Kidney (tissue), 13 donors: ENCODE measurements at regions not wholly inside any gene's neighbourhood (a gene's known extent, or its start where the extent isn't known, plus 50 kb on each side); places are given as distances from the start of the nearest gene placed in this dataset.

ENCODE experiments used
- DNase-seq, 5 donors: peaks; one replicate each; pipeline ENCODE4 v3.0.0-alpha.2; 2013 to 2020
- FAIRE-seq: peaks from 2 replicates; lab custom pipeline; 2012; peaks lifted over from hg19 to GRCh38; lab: Jason Lieb, UNC
- H3K27ac ChIP-seq, 2 donors: one replicate each; pipeline ENCODE4 v1.7.0; 2013; ENCODE audit warnings: low read depth in 2 of 2, low read length in 2 of 2, inconsistent platforms in 1 of 2
- H3K27me3 ChIP-seq: one replicate; pipeline ENCODE4 v1.7.1; 2013; ENCODE audit warnings: low read length, inconsistent platforms; ENCODE audit not compliant: control insufficient read depth, insufficient read depth
- H3K36me3 ChIP-seq, 3 donors: one replicate each; pipeline versions ENCODE4 v1.7.0 to v1.7.1; 2013; ENCODE audit warnings: low read length in 3 of 3, control low read depth in 1 of 3, inconsistent platforms in 1 of 3; ENCODE audit not compliant: insufficient read depth in 3 of 3, control insufficient read depth in 2 of 3
- H3K4me1 ChIP-seq, 3 donors: one replicate each; pipeline versions ENCODE4 v1.7.0 to v1.7.1; 2013; ENCODE audit warnings: low read length in 3 of 3, inconsistent platforms in 1 of 3, low read depth in 1 of 3; ENCODE audit not compliant: control insufficient read depth in 2 of 3, insufficient read depth in 2 of 3
- H3K4me3 ChIP-seq, 3 donors: one replicate each; pipeline versions ENCODE4 v1.7.0 to v1.8.1; 2013; ENCODE audit warnings: low read length in 3 of 3, control low read depth in 1 of 3, inconsistent platforms in 1 of 3
- H3K9ac ChIP-seq, 3 donors: one replicate each; pipeline versions ENCODE4 v1.7.0 to v1.7.1; 2013; ENCODE audit warnings: low read length in 3 of 3, control low read depth in 1 of 3, inconsistent platforms in 1 of 3
- H3K9me3 ChIP-seq, 3 donors: one replicate each; pipeline versions ENCODE4 v1.7.0 to v1.7.1; 2013; ENCODE audit warnings: low read length in 3 of 3, control low read depth in 1 of 3, inconsistent platforms in 1 of 3; ENCODE audit not compliant: control insufficient read depth in 2 of 3, insufficient read depth in 1 of 3
- intact Hi-C: fragments of 100-400 bp; cut with DNase I; formaldehyde crosslinking; loops from one replicate; pipeline ENCODE4 v1.11.1; 2022
- TF ChIP-seq, protein P1 (sequence below): IDR thresholded peaks from 3 replicates; pipeline ENCODE4 v1.5.1; 2012; ENCODE audit warnings: mild to moderate bottlenecking, moderate library complexity, borderline replicate concordance; ENCODE audit not compliant: insufficient read depth; ENCODE audit errors: extremely low read depth
- donor health status: control.
- donor health status: control.
- donor health status: control.
- donor health status: control.
- donor health status: control.
- donor health status: DM: yes; HTN: yes; CAD: no.
- donor health status: Normal renal cell carcinoma (clear cell type).

DNA sequence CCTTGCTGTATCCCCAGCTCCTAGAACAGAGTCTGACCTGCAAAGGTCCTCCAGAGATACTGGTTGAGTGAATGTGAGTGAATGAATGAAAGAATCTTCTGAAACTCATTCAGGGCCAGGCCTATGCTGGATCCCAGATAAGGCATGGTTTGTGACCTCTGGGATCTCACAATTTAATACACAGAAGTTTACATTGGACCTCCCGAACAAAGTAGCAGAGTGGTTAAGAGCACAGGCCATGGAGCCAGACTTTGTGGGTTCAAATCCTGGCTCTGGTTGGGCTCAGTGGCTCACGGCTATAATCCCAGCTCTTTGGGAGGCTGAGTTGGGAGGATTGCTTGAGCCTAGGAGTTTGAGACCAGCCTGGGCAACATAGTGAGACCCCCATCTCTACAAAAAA lies 50.8 kb upstream of the CTPS1 start:
- Histone ChIP-seq H3K36me3 (no peaks in the 10 kb centered on the region), H3K9ac (no peak overlapping the region), H3K9me3 (no peaks in the 10 kb centered on the region), H3K4me3 (no peak overlapping the region), H3K4me1 (peaks cover 0 to 4% (median 0%) of the 10 kb centered on the region in 3 donors), H3K27me3 (no peaks in the 10 kb centered on the region), H3K27ac (no peak overlapping the region)
- no peak for DNase-seq
- FAIRE-seq = no peak
- intact Hi-C loops = no loop called here
- TF ChIP-seq, protein P1, sequence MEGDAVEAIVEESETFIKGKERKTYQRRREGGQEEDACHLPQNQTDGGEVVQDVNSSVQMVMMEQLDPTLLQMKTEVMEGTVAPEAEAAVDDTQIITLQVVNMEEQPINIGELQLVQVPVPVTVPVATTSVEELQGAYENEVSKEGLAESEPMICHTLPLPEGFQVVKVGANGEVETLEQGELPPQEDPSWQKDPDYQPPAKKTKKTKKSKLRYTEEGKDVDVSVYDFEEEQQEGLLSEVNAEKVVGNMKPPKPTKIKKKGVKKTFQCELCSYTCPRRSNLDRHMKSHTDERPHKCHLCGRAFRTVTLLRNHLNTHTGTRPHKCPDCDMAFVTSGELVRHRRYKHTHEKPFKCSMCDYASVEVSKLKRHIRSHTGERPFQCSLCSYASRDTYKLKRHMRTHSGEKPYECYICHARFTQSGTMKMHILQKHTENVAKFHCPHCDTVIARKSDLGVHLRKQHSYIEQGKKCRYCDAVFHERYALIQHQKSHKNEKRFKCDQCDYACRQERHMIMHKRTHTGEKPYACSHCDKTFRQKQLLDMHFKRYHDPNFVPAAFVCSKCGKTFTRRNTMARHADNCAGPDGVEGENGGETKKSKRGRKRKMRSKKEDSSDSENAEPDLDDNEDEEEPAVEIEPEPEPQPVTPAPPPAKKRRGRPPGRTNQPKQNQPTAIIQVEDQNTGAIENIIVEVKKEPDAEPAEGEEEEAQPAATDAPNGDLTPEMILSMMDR = no peak

DNA sequence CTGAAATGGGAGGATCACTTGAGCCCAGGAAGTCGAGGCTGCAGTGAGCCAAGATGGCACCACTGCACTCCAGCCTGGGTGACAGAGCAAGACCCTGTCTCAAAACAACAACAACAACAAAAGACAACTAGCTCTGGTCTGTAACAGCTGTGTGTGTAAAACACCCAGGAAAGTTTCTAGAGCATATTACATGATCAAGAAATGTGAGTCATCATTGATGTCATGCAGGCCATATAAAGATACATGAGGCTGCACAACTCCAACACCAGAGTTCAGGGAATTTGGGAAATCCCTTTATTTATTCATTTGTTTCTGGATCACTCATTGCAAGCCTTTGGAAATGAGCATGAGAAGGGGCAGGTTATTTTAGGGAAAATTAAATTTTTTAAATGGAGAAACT lies 50.3 kb upstream of the CTPS1 start:
- DNase-seq (no peak), FAIRE-seq (no peak)
- Histone ChIP-seq H3K36me3 (no peaks in the 10 kb centered on the region), H3K9me3 (no peaks in the 10 kb centered on the region), H3K4me1 (peaks cover 0 to 4% (median 0%) of the 10 kb centered on the region in 3 donors), H3K27me3 (no peaks in the 10 kb centered on the region), H3K4me3 (no peak overlapping the region), H3K9ac (no peak overlapping the region), H3K27ac (no peak overlapping the region)
- TF ChIP-seq, protein P1 = no peak
- intact Hi-C loops = no loop called here
